Lower lobe of right lung (tissue), 2 donors: ENCODE measurements at regions not wholly inside any gene's neighbourhood (a gene's known extent, or its start where the extent isn't known, plus 50 kb on each side); places are given as distances from the start of the nearest gene placed in this dataset.
"Not testable (repeated sequence)": the region's sequence is repeated elsewhere in the genome, so short reads cannot be mapped to it uniquely, and the experiment has no call there.

Experiments
- ATAC-seq, 2 donors: fragments of 200-7000 bp; cut with Tn5 transposase; one replicate each; pipeline ENCODE4 v1.9.1; 2020 to 2022; ENCODE audit warnings: mild to moderate bottlenecking in 2 of 2, moderate library complexity in 2 of 2
- DNase-seq: peaks from one replicate; pipeline ENCODE4 v3.0.0-alpha.2; 2020
- H3K27ac ChIP-seq: fragments of 200-600 bp; one replicate; pipeline ENCODE4 v1.8.0; 2022
- H3K27me3 ChIP-seq: fragments of 200-600 bp; one replicate; pipeline ENCODE4 v1.8.0; 2022; ENCODE audit warnings: low read depth
- H3K36me3 ChIP-seq: fragments of 200-600 bp; one replicate; pipeline ENCODE4 v1.8.0; 2022; ENCODE audit warnings: mild to moderate bottlenecking
- H3K4me1 ChIP-seq: fragments of 200-600 bp; one replicate; pipeline ENCODE4 v1.8.0; 2022
- H3K4me3 ChIP-seq: fragments of 200-600 bp; one replicate; pipeline ENCODE4 v1.8.0; 2022; ENCODE audit warnings: mild to moderate bottlenecking
- H3K9me3 ChIP-seq: fragments of 200-600 bp; one replicate; pipeline ENCODE4 v1.8.0; 2022
- CTCF ChIP-seq: fragments of 200-600 bp; IDR thresholded peaks from one replicate; pipeline ENCODE4 v1.8.0; 2022; ENCODE audit warnings: antibody characterized with exemption, mild to moderate bottlenecking
- intact Hi-C: fragments of 100-400 bp; cut with DNase I; formaldehyde crosslinking; loops from one replicate; pipeline ENCODE4 v1.11.0; 2022
- donor health status: DM: no; HTN: yes; CAD: no; lungs with severe emphysema.

- ATAC-seq (no peak), DNase-seq (no peak)
- no peaks in the 10 kb centered on the region for H3K27me3 ChIP-seq
- no peak overlapping the region for H3K4me3 ChIP-seq
- no peak overlapping the region for H3K27ac ChIP-seq
- no peaks in the 10 kb centered on the region for H3K4me1 ChIP-seq
- no peaks in the 10 kb centered on the region for H3K9me3 ChIP-seq
- no peak for TF ChIP-seq CTCF
- H3K36me3 ChIP-seq: no peaks in the 10 kb centered on the region
- intact Hi-C loops: no loop called here
Observed at GRCh38 chr4:134518574-134519217, 317.1 kb upstream of the PABPC4L start.

GRCh38 chr4:134510544-134510943 is 309.0 kb upstream of the PABPC4L start:
- TF ChIP-seq CTCF: no peak
- Histone ChIP-seq H3K36me3 (no peaks in the 10 kb centered on the region), H3K27ac (no peak overlapping the region), H3K9me3 (no peaks in the 10 kb centered on the region), H3K4me1 (no peaks in the 10 kb centered on the region), H3K27me3 (no peaks in the 10 kb centered on the region), H3K4me3 (no peak overlapping the region)
- ATAC-seq (no peak), DNase-seq (no peak)
- intact Hi-C loops: no loop called here

- DNase-seq (no peak), ATAC-seq (no peak)
- Histone ChIP-seq H3K4me1 (no peaks in the 10 kb centered on the region), H3K9me3 (no peaks in the 10 kb centered on the region), H3K27me3 (no peaks in the 10 kb centered on the region), H3K27ac (no peak overlapping the region), H3K36me3 (no peaks in the 10 kb centered on the region), H3K4me3 (no peak overlapping the region)
- intact Hi-C loops: no loop called here
- no peak for TF ChIP-seq CTCF
Observed at GRCh38 chr4:134505511-134505910, 303.9 kb upstream of the PABPC4L start.

GRCh38 chr4:134501973-134502643 is 300.5 kb upstream of the PABPC4L start:
- Histone ChIP-seq H3K4me1 (no peaks in the 10 kb centered on the region), H3K27me3 (no peaks in the 10 kb centered on the region), H3K36me3 (no peaks in the 10 kb centered on the region), H3K27ac (no peak overlapping the region), H3K4me3 (no peak overlapping the region), H3K9me3 (no peaks in the 10 kb centered on the region)
- TF ChIP-seq CTCF: no peak
- ATAC-seq: no peak
- intact Hi-C loops: no loop called here
- DNase-seq: no peak

GRCh38 chr4:134501488-134501887 is 299.9 kb upstream of the PABPC4L start:
- H3K4me1 ChIP-seq, intact Hi-C loops, H3K9me3 ChIP-seq, H3K4me3 ChIP-seq, H3K36me3 ChIP-seq, H3K27me3 ChIP-seq, DNase-seq, H3K27ac ChIP-seq, ATAC-seq: not testable (repeated sequence)

- Histone ChIP-seq H3K27ac (no peak overlapping the region), H3K9me3 (no peaks in the 10 kb centered on the region), H3K4me1 (no peaks in the 10 kb centered on the region), H3K36me3 (no peaks in the 10 kb centered on the region), H3K4me3 (no peak overlapping the region), H3K27me3 (no peaks in the 10 kb centered on the region)
- ATAC-seq (no peak), DNase-seq (no peak)
- intact Hi-C loops: no loop called here
- TF ChIP-seq CTCF: no peak
Observed at GRCh38 chr4:134499074-134499473, 297.5 kb upstream of the PABPC4L start.
